ENCODE measurements at regions not wholly inside any gene's neighbourhood (a gene's known extent, or its start where the extent isn't known, plus 50 kb on each side); places are given as distances from the start of the nearest gene placed in this dataset.
A peak's percentile ranks its signal among the peaks of the same experiment; 100 is the strongest.

- Histone ChIP-seq H2BK120ac (replicated peaks; ENCODE audit: low read depth, low read length) (no peak overlapping the region), H3K27ac (ENCODE audit: low read depth, low read length) (no peak overlapping the region), H3K4me3 (ENCODE audit: extremely low read depth in 1 of 4, insufficient read depth in 2 of 4, low read depth in 3 of 4, low read length in 4 of 4) (no peak overlapping the region), H2BK20ac (ENCODE audit: low read length) (no peak overlapping the region), H3K14ac (ENCODE audit: insufficient read length) (no peak overlapping the region), H4K20me1 (replicated peaks in 1 of 2; ENCODE audit: control insufficient read depth in 1 of 2, insufficient read depth in 2 of 2, low read length in 2 of 2) (no peaks in the 10 kb centered on the region), H3K9ac (replicated peaks in 1 of 4; ENCODE audit: extremely low read depth in 1 of 4, low read depth in 3 of 4, low read length in 3 of 4) (no peak overlapping the region), H3K4ac (replicated peaks; ENCODE audit: insufficient read length, low read depth, low read length) (no peak overlapping the region), H3K4me1 (replicated peaks in 1 of 4; ENCODE audit: control insufficient read depth in 3 of 4, insufficient read depth in 4 of 4, low read length in 3 of 4) (no peaks in the 10 kb centered on the region), H3K4me2 (ENCODE audit: insufficient read depth in 1 of 2, low read depth in 2 of 2, low read length in 2 of 2) (no peak overlapping the region), H3K23ac (ENCODE audit: insufficient read length) (no peak overlapping the region), H3K9me3 (ENCODE audit: insufficient read depth in 2 of 2, low read depth in 1 of 2, low read length in 1 of 2) (no peaks in the 10 kb centered on the region), H3K23me2 (ENCODE audit: low read depth, low read length) (no peaks in the 10 kb centered on the region), H3K36me3 (ENCODE audit: control insufficient read depth in 2 of 4, insufficient read depth in 4 of 4, low read length in 3 of 4) (no peaks in the 10 kb centered on the region), H3K27me3 (replicated peaks in 1 of 4; ENCODE audit: control insufficient read depth in 3 of 4, extremely low read depth in 1 of 4, insufficient read depth in 3 of 4, low read length in 3 of 4) (no peaks in the 10 kb centered on the region), H3K79me1 (ENCODE audit: low read depth, low read length) (no peaks in the 10 kb centered on the region), H4K91ac (replicated peaks; ENCODE audit: insufficient read length, low read length) (no peak overlapping the region), H4K8ac (ENCODE audit: extremely low read depth, insufficient read depth, low read length) (no peak overlapping the region), H2BK12ac (ENCODE audit: low read depth, low read length) (no peak overlapping the region), H3K79me2 (ENCODE audit: control insufficient read depth in 1 of 2, insufficient read depth in 2 of 2, low read length in 2 of 2) (no peaks in the 10 kb centered on the region), H2BK5ac (ENCODE audit: low read depth, low read length) (no peak overlapping the region), H3K18ac (ENCODE audit: extremely low read depth, low read length) (0 out of 2 replicates have a peak overlapping the region, but pooled peaks have one; percentile 71), H2AFZ (ENCODE audit: low read length) (no peak overlapping the region), H2BK15ac (ENCODE audit: low read length) (no peak overlapping the region), H4K5ac (ENCODE audit: insufficient read length, low read depth, low read length) (no peak overlapping the region), H2AK5ac (ENCODE audit: low read depth, low read length) (no peak overlapping the region), H3K56ac (replicated peaks; ENCODE audit: insufficient read length, low read depth, low read length) (no peak overlapping the region)
- CTCF ChIA-PET (ENCODE audit: partially characterized antibody), result interaction anchor here (1.2 to 3.4 kb wide), 5 partner anchors 8 to 55 kb away, joined by 3 to 20 read pairs (median 6); no protein-coding TSS in a partner anchor
- 76% methylated on average over 2 of the region's 2 CpGs; no CpG with 5 or more reads in 1 of the 2 experiments for WGBS, 2 experiments (ENCODE audit: extremely low coverage in 1 of 2, insufficient coverage in 1 of 2, insufficient read length in 1 of 2, insufficient replicate concordance in 2 of 2, low coverage in 1 of 2, low lambda C conversion rate in 2 of 2, missing lambda C conversion rate in 1 of 2)
- no peak for FAIRE-seq
- no peak for DNase-seq (ENCODE audit: low read depth in 1 of 2, low spot score in 2 of 2)
- POLR2A ChIA-PET (ENCODE audit: partially characterized antibody), result no interaction called here
- no peak for TF ChIP-seq CHD7 (IDR thresholded peaks at IDR 0.05; ENCODE audit: insufficient replicate concordance, low read length)
Observed at GRCh38 chr6:40692337-40692736, 105.2 kb upstream of the LRFN2 start.
